B cell (primary cell): ENCODE measurements at regions not wholly inside any gene's neighbourhood (a gene's known extent, or its start where the extent isn't known, plus 50 kb on each side); places are given as distances from the start of the nearest gene placed in this dataset.

Experiments used
- ATAC-seq: fragments of 200-7000 bp; cut with Tn5 transposase; one replicate; pipeline ENCODE4 v1.10.0; 2021; ENCODE audit warnings: low read depth, mild to moderate bottlenecking, moderate number of reproducible peaks, moderate library complexity
- CTCF ChIA-PET: fragments of 350-600 bp; sonication (Branson Sonifier 250); formaldehyde crosslinking; loops from one replicate; lab custom pipeline; 2021; ENCODE audit warnings: antibody characterized with exemption, inconsistent platforms; lab: Charles Lee
- POLR2A ChIA-PET: fragments of 350-600 bp; sonication (Branson Sonifier 250); formaldehyde crosslinking; loops from one replicate; lab custom pipeline; 2021; ENCODE audit warnings: antibody characterized with exemption; lab: Charles Lee
- DNase-seq: peaks from one replicate; pipeline ENCODE4 v3.0.0; 2013
- H2AFZ ChIP-seq: 2 replicates; pipeline ENCODE4 v1.6.1; 2012; ENCODE audit warnings: mild to moderate bottlenecking, low read depth, low read length; ENCODE audit not compliant: insufficient read depth, poor library complexity, severe bottlenecking
- H3K27ac ChIP-seq, 2 donors: 1 replicate in 1 of 2; 2 replicates in 1 of 2; pipeline ENCODE4 v1.5.1; 2012 to 2013; ENCODE audit warnings: low read length in 2 of 2, mild to moderate bottlenecking in 2 of 2, moderate library complexity in 1 of 2
- H3K27me3 ChIP-seq, 4 experiments: fragments of 200-600 bp in 1 of 4; sonication (generic) in 1 of 4; replicated peaks in 1 of 4; 1 replicate in 2 of 4; 2 replicates in 2 of 4; pipeline versions ENCODE4 v1.6.1 to v1.7.0; 2013 to 2016; ENCODE audit warnings: low read length in 3 of 4, mild to moderate bottlenecking in 2 of 4, mixed read lengths in 1 of 4, moderate library complexity in 1 of 4; ENCODE audit not compliant: insufficient read depth in 4 of 4, control insufficient read depth in 3 of 4; ENCODE audit errors: control extremely low read depth in 1 of 4
- H3K36me3 ChIP-seq, 2 experiments: replicated peaks in 1 of 2; 1 replicate in 1 of 2; 2 replicates in 1 of 2; pipeline versions ENCODE4 v1.6.1 to v1.7.1; 2013; ENCODE audit warnings: low read length in 1 of 2; ENCODE audit not compliant: insufficient read depth in 2 of 2, control insufficient read depth in 1 of 2; ENCODE audit errors: control extremely low read depth in 1 of 2, extremely low read depth in 1 of 2
- H3K4me1 ChIP-seq, 2 donors: fragments of 200-600 bp in 1 of 2; sonication (generic) in 1 of 2; 1 replicate in 1 of 2; 2 replicates in 1 of 2; pipeline versions ENCODE4 v1.5.1 to v1.6.1; 2013 to 2017; ENCODE audit warnings: low read length in 2 of 2; ENCODE audit not compliant: control insufficient read depth in 2 of 2, insufficient read depth in 2 of 2
- H3K4me2 ChIP-seq: replicated peaks from 2 replicates; pipeline ENCODE3; 2012; ENCODE audit warnings: mild to moderate bottlenecking, low read depth, low read length; ENCODE audit not compliant: poor library complexity, severe bottlenecking
- H3K4me3 ChIP-seq, 5 experiments: fragments of 200-600 bp in 1 of 5; sonication (generic) in 1 of 5; 1 replicate in 3 of 5; 2 replicates in 2 of 5; pipeline versions ENCODE4 v1.5.1 to v1.7.0; 2011 to 2016; ENCODE audit warnings: low read length in 4 of 5, mild to moderate bottlenecking in 4 of 5, low read depth in 2 of 5, control low read depth in 1 of 5, moderate library complexity in 1 of 5; ENCODE audit not compliant: insufficient read depth in 1 of 5; ENCODE audit errors: control extremely low read depth in 1 of 5, extremely low read depth in 1 of 5
- H3K79me2 ChIP-seq: fragments of 200-600 bp; sonication (generic); one replicate; pipeline ENCODE4 v1.6.0; 2016; ENCODE audit warnings: low read length; ENCODE audit not compliant: control insufficient read depth, insufficient read depth
- H3K9ac ChIP-seq: fragments of 200-600 bp; sonication (generic); 2 replicates; pipeline ENCODE4 v1.6.1; 2017; ENCODE audit warnings: mild to moderate bottlenecking, low read length, moderate library complexity
- H3K9me3 ChIP-seq, 3 donors: one replicate each; pipeline versions ENCODE4 v1.6.1 to v1.7.1; 2013; ENCODE audit warnings: low read length in 2 of 3; ENCODE audit not compliant: control insufficient read depth in 2 of 3, insufficient read depth in 1 of 3; ENCODE audit errors: control extremely low read depth in 1 of 3
- H4K20me1 ChIP-seq: 2 replicates; pipeline ENCODE4 v1.6.0; 2012; ENCODE audit warnings: mild to moderate bottlenecking, low read length; ENCODE audit not compliant: insufficient read depth, control insufficient read depth, poor library complexity, severe bottlenecking
- H3K27ac Mint-ChIP-seq: one replicate; pipeline ENCODE4 v1.8.0; 2021; ENCODE audit warnings: mixed read lengths
- H3K27me3 Mint-ChIP-seq: one replicate; pipeline ENCODE4 v1.8.0; 2021; ENCODE audit warnings: mixed read lengths
- H3K4me1 Mint-ChIP-seq: one replicate; pipeline ENCODE4 v1.8.0; 2021; ENCODE audit warnings: mixed read lengths
- H3K4me3 Mint-ChIP-seq: one replicate; pipeline ENCODE4 v1.8.0; 2021; ENCODE audit warnings: mixed read lengths
- H3K9me3 Mint-ChIP-seq: one replicate; pipeline ENCODE4 v1.8.0; 2022; ENCODE audit warnings: mixed read lengths; ENCODE audit not compliant: insufficient read depth
- EZH2 ChIP-seq: IDR thresholded peaks from 2 replicates; pipeline ENCODE4 v1.6.1; 2012; ENCODE audit warnings: borderline replicate concordance, low read depth, mild to moderate bottlenecking, moderate library complexity, low read length; ENCODE audit not compliant: insufficient read depth, poor library complexity, severe bottlenecking
- WGBS: methylation state at CpG from one replicate; pipeline ENCODE4 v1.1.5; 2013; ENCODE audit warnings: missing lambda C conversion rate; ENCODE audit not compliant: insufficient coverage; 5-methylcytosine and 5-hydroxymethylcytosine counted together
- intact Hi-C: fragments of 100-400 bp; cut with micrococcal nuclease; formaldehyde crosslinking; loops from one replicate; pipeline ENCODE4 v1.10.0; 2022
- TF ChIP-seq, protein P1 (sequence below): fragments of 200-600 bp; IDR thresholded peaks from one replicate; pipeline ENCODE4 v1.8.0; 2022; ENCODE audit warnings: antibody characterized with exemption, mild to moderate bottlenecking

- Histone ChIP-seq H3K4me1 (no peaks in the 10 kb centered on the region), H3K9ac (no peak overlapping the region), H3K4me3 (no peak overlapping the region), H3K79me2 (no peaks in the 10 kb centered on the region), H3K36me3 (no peaks in the 10 kb centered on the region), H3K9me3 (peaks cover 0 to 5% (median 0%) of the 10 kb centered on the region in 3 donors), H2AFZ (no peak overlapping the region), H3K27me3 (peaks cover 0 to 15% (median 2%) of the 10 kb centered on the region in 4 experiments), H3K27ac (no peak overlapping the region), H3K4me2 (no peak overlapping the region), H4K20me1 (no peaks in the 10 kb centered on the region)
- no peaks in the 10 kb centered on the region for H3K4me1 Mint-ChIP-seq
- H3K9me3 Mint-ChIP-seq: no peaks in the 10 kb centered on the region
- TF ChIP-seq, protein P1, sequence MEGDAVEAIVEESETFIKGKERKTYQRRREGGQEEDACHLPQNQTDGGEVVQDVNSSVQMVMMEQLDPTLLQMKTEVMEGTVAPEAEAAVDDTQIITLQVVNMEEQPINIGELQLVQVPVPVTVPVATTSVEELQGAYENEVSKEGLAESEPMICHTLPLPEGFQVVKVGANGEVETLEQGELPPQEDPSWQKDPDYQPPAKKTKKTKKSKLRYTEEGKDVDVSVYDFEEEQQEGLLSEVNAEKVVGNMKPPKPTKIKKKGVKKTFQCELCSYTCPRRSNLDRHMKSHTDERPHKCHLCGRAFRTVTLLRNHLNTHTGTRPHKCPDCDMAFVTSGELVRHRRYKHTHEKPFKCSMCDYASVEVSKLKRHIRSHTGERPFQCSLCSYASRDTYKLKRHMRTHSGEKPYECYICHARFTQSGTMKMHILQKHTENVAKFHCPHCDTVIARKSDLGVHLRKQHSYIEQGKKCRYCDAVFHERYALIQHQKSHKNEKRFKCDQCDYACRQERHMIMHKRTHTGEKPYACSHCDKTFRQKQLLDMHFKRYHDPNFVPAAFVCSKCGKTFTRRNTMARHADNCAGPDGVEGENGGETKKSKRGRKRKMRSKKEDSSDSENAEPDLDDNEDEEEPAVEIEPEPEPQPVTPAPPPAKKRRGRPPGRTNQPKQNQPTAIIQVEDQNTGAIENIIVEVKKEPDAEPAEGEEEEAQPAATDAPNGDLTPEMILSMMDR: no peak
- no peak for TF ChIP-seq EZH2
- ChIA-PET POLR2A (no interaction called here), CTCF (no interaction called here)
- DNase-seq (no peak), ATAC-seq (no peak)
- H3K27ac Mint-ChIP-seq: no peak overlapping the region
- H3K4me3 Mint-ChIP-seq: no peak overlapping the region
- intact Hi-C loops: no loop called here
- H3K27me3 Mint-ChIP-seq: peaks cover 30% of the 10 kb centered on the region
- WGBS: no CpG with 5 or more reads among the region's 1 CpG
These were observed 103.4 kb upstream of the FAM204A start for GRCh38 chr10:118445535-118445934.

GRCh38 chr10:118444069-118444468 is 101.9 kb upstream of the FAM204A start:
- DNase-seq (no peak), ATAC-seq (no peak)
- H3K9me3 ChIP-seq: peaks cover 0 to 5% (median 0%) of the 10 kb centered on the region in 3 donors
- TF ChIP-seq, protein P1: no peak
- TF ChIP-seq EZH2: no peak
- no peak overlapping the region for H3K4me3 ChIP-seq
- 67% methylated on average over 1 of the region's 2 CpGs for WGBS
- intact Hi-C loops: no loop called here
- H3K79me2 ChIP-seq: no peaks in the 10 kb centered on the region
- no peak overlapping the region for H3K27ac ChIP-seq
- H3K4me2 ChIP-seq: no peak overlapping the region
- H3K9me3 Mint-ChIP-seq: no peaks in the 10 kb centered on the region
- no peaks in the 10 kb centered on the region for H3K4me1 ChIP-seq
- CTCF ChIA-PET: no interaction called here
- H4K20me1 ChIP-seq: no peaks in the 10 kb centered on the region
- no peak overlapping the region for H3K9ac ChIP-seq
- H3K36me3 ChIP-seq: no peaks in the 10 kb centered on the region
- peaks cover 0 to 16% (median 7%) of the 10 kb centered on the region in 4 experiments for H3K27me3 ChIP-seq
- no peak overlapping the region for H2AFZ ChIP-seq
- H3K27me3 Mint-ChIP-seq: peaks cover 34% of the 10 kb centered on the region
- no peak overlapping the region for H3K27ac Mint-ChIP-seq
- H3K4me3 Mint-ChIP-seq: no peak overlapping the region
- POLR2A ChIA-PET: no interaction called here
- no peaks in the 10 kb centered on the region for H3K4me1 Mint-ChIP-seq
